GM12878 (cell line): ENCODE measurements at regions not wholly inside any gene's neighbourhood (a gene's known extent, or its start where the extent isn't known, plus 50 kb on each side); places are given as distances from the start of the nearest gene placed in this dataset.

ENCODE experiments used
- ATAC-seq: fragments of 200-7000 bp; cut with Tn5 transposase; 3 replicates; pipeline ENCODE4 v1.9.1; 2020; ENCODE audit warnings: mild to moderate bottlenecking, moderate library complexity
- BruUV-seq: library from RNA; stranded (reverse); fragments of 400-500 nt; replicated peaks from 2 replicates; lab custom pipeline; 2021; lab: Mats Ljungman, UMichigan
- CTCF ChIA-PET: fragments of 300-600 bp; sonication (Branson Sonifier 250); formaldehyde crosslinking; extraction: SDS; loops from one replicate; lab custom pipeline; 2021; ENCODE audit warnings: inconsistent platforms; lab: Yijun Ruan, JAX
- POLR2A ChIA-PET: fragments of 350-600 bp; formaldehyde crosslinking; extraction: SDS; loops from one replicate; lab custom pipeline; 2021; ENCODE audit warnings: inconsistent platforms; lab: Charles Lee
- RAD21 ChIA-PET: fragments of 300-600 bp; sonication (Branson Sonifier 250); formaldehyde crosslinking; loops from one replicate; lab custom pipeline; 2023; ENCODE audit warnings: antibody characterized with exemption; ENCODE audit not compliant: unreplicated experiment; lab: Charles Lee
- SMC1A ChIA-PET: fragments of 300-600 bp; sonication (Branson Sonifier 250); formaldehyde crosslinking; loops from one replicate; lab custom pipeline; 2023; ENCODE audit not compliant: unreplicated experiment, uncharacterized antibody; lab: Charles Lee
- DNase-seq: peaks from one replicate; pipeline ENCODE4 v3.0.0-alpha.2; 2011; ENCODE audit warnings: low read depth, low spot score
- FAIRE-seq: peaks from 3 replicates; lab custom pipeline; 2011; peaks lifted over from hg19 to GRCh38; lab: Jason Lieb, UNC
- H2AFZ ChIP-seq: 2 replicates; pipeline ENCODE4 v1.6.0; 2011; ENCODE audit warnings: low read depth, low read length, control low read depth; ENCODE audit not compliant: control insufficient read depth
- H3K27ac ChIP-seq: 2 replicates; pipeline ENCODE4 v1.5.1; 2011; ENCODE audit warnings: control low read depth; ENCODE audit not compliant: control insufficient read depth, insufficient read depth
- H3K27me3 ChIP-seq, 2 experiments: replicated peaks in 1 of 2; 2 replicates each; pipeline versions ENCODE4 v1.6.0 to v1.6.1; 2011; ENCODE audit warnings: low read length in 1 of 2; ENCODE audit not compliant: control insufficient read depth in 2 of 2, insufficient read depth in 2 of 2
- H3K36me3 ChIP-seq, 2 experiments: 2 replicates each; pipeline ENCODE4 v1.5.1; 2011; ENCODE audit warnings: low read length in 1 of 2; ENCODE audit not compliant: control insufficient read depth in 2 of 2, insufficient read depth in 2 of 2
- H3K4me1 ChIP-seq: 2 replicates; pipeline ENCODE4 v1.6.1; 2011; ENCODE audit warnings: mild to moderate bottlenecking, low read length, moderate library complexity, mixed read lengths; ENCODE audit not compliant: control insufficient read depth, insufficient read depth
- H3K4me2 ChIP-seq: 2 replicates; pipeline ENCODE4 v1.6.0; 2011; ENCODE audit warnings: control low read depth; ENCODE audit not compliant: control insufficient read depth, insufficient read depth
- H3K4me3 ChIP-seq: fragments of 200-600 bp; sonication (generic); 2 replicates; pipeline ENCODE4 v1.5.1; 2016
- H3K79me2 ChIP-seq: 2 replicates; pipeline ENCODE4 v1.6.0; 2011; ENCODE audit warnings: low read length; ENCODE audit not compliant: control insufficient read depth, insufficient read depth
- H3K9ac ChIP-seq: 2 replicates; pipeline ENCODE4 v1.8.0; 2011; ENCODE audit warnings: low read length, control low read depth, mixed read lengths; ENCODE audit not compliant: control insufficient read depth, insufficient read depth
- H3K9me3 ChIP-seq: replicated peaks from 3 replicates; pipeline ENCODE4 v1.5.1; 2011; ENCODE audit warnings: mild to moderate bottlenecking, low read length; ENCODE audit not compliant: control insufficient read depth, insufficient read depth
- H4K20me1 ChIP-seq: 2 replicates; pipeline ENCODE4 v1.6.0; 2011; ENCODE audit not compliant: control insufficient read depth, insufficient read depth
- EED ChIP-seq: sonication (generic); IDR thresholded peaks from 2 replicates; pipeline ENCODE4 v1.6.1; 2016; ENCODE audit warnings: antibody characterized with exemption, low read depth
- EZH2 ChIP-seq: IDR thresholded peaks from 2 replicates; pipeline ENCODE4 v1.6.1; 2012; ENCODE audit warnings: low read depth, mild to moderate bottlenecking, control low read depth, inconsistent platforms, low read length, borderline replicate concordance; ENCODE audit not compliant: control insufficient read depth
- IKZF2 ChIP-seq, 2 experiments: fragments of 450-650 bp; IDR thresholded peaks; 2 replicates each; pipeline ENCODE4 v1.6.1; 2017; ENCODE audit warnings: mild to moderate bottlenecking in 2 of 2, moderate library complexity in 2 of 2
- IRF4 ChIP-seq: IDR thresholded peaks from 2 replicates; pipeline ENCODE4 v1.6.1; 2011; ENCODE audit warnings: low read depth, low read length
- JUNB ChIP-seq: IDR thresholded peaks from 2 replicates; pipeline ENCODE4 v1.6.1; 2016; ENCODE audit warnings: antibody characterized with exemption, mild to moderate bottlenecking
- MEF2B ChIP-seq: fragments of 450-650 bp; IDR thresholded peaks from 2 replicates; pipeline ENCODE4 v1.6.1; 2018; ENCODE audit warnings: mild to moderate bottlenecking, moderate library complexity; ENCODE audit not compliant: partially characterized antibody, poor library complexity, severe bottlenecking
- NFYA ChIP-seq: IDR thresholded peaks from 2 replicates; pipeline ENCODE4 v1.6.1; 2011; ENCODE audit warnings: low read depth, mild to moderate bottlenecking, low read length, improper control_type of control experiment, borderline replicate concordance
- NFYB ChIP-seq: IDR thresholded peaks from 2 replicates; pipeline ENCODE4 v1.6.1; 2011; ENCODE audit warnings: low read depth, mild to moderate bottlenecking, low read length, improper control_type of control experiment, moderate library complexity; ENCODE audit not compliant: insufficient read depth
- POLR2AphosphoS2 ChIP-seq: IDR thresholded peaks from 2 replicates; pipeline ENCODE4 v1.6.1; 2011; ENCODE audit warnings: low read depth, mild to moderate bottlenecking, low read length, improper control_type of control experiment, moderate library complexity
- RBBP5 ChIP-seq: fragments of 200-600 bp; sonication (generic); conservative IDR thresholded peaks from 2 replicates; pipeline ENCODE4 v1.6.1; 2016
- RUNX3 ChIP-seq: IDR thresholded peaks from 2 replicates; pipeline ENCODE4 v1.6.1; 2012; ENCODE audit warnings: low read length, inconsistent platforms
- SIX5 ChIP-seq: IDR thresholded peaks from 2 replicates; pipeline ENCODE4 v1.6.1; 2011; ENCODE audit warnings: mild to moderate bottlenecking, low read depth, low read length, moderate library complexity; ENCODE audit not compliant: severe bottlenecking
- SMAD1 ChIP-seq: fragments of 450-650 bp; IDR thresholded peaks from 2 replicates; pipeline ENCODE4 v1.6.1; 2018; ENCODE audit warnings: mild to moderate bottlenecking, low read depth; ENCODE audit not compliant: partially characterized antibody
- SREBF2 ChIP-seq: IDR thresholded peaks from 2 replicates; pipeline ENCODE4 v1.6.1; 2012; ENCODE audit warnings: mild to moderate bottlenecking, low read length
- SUZ12 ChIP-seq: fragments of 200-600 bp; sonication (generic); IDR thresholded peaks from one replicate; pipeline ENCODE4 v1.6.1; 2018; ENCODE audit warnings: antibody characterized with exemption, mild to moderate bottlenecking; ENCODE audit not compliant: unreplicated experiment
- TCF12 ChIP-seq: IDR thresholded peaks from 2 replicates; pipeline ENCODE4 v1.6.1; 2011; ENCODE audit warnings: low read depth, mild to moderate bottlenecking, low read length
- ZNF24 ChIP-seq: fragments of 450-650 bp; IDR thresholded peaks from 2 replicates; pipeline ENCODE4 v1.6.1; 2017; ENCODE audit warnings: antibody characterized with exemption, mild to moderate bottlenecking
- WGBS: methylation state at CpG from one replicate; pipeline ENCODE4 v1.1.6; 2016; ENCODE audit warnings: low lambda C conversion rate; ENCODE audit not compliant: insufficient replicate concordance, insufficient coverage; ENCODE audit errors: missing lambda C conversion rate; 5-methylcytosine and 5-hydroxymethylcytosine counted together
- in situ Hi-C: fragments of 300-500 bp; cut with MboI; formaldehyde crosslinking; loops from 9 replicates; pipeline ENCODE4 v1.14.3; 2018; ENCODE audit warnings: mixed read lengths
- intact Hi-C: fragments of 100-400 bp; cut with micrococcal nuclease; formaldehyde crosslinking; loops from one replicate; pipeline ENCODE4 v1.14.2; 2022; ENCODE audit not compliant: unreplicated experiment
- TF ChIP-seq, protein P1 (sequence below): IDR thresholded peaks from 2 replicates; pipeline ENCODE4 v1.6.1; 2012; ENCODE audit warnings: low read depth, low read length, improper control_type of control experiment

DNA sequence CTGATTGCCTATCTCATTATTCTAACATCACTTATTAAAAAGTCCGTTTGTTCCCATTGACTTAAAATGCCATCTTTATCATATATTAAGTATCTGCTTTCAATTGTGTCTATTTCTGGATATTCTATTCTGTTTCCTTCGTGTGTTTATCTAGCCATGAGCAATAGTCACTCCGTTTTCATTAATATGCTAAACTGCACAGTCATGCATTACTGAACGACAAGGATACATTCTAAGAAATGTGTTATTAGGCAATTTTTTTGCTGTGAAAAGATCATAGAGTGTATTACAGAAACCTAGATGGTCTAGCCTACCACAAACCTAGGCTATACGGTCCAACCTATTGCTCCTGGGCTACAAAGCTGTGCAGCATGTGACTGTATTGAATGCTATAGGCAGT lies 482.9 kb downstream of the IRX1 start:
- no peaks in the 10 kb centered on the region for H3K36me3 ChIP-seq
- H3K27ac ChIP-seq = no peak overlapping the region
- no peaks in the 10 kb centered on the region for H3K4me1 ChIP-seq
- FAIRE-seq (no peak), ATAC-seq (no peak), DNase-seq (no peak)
- 17% methylated on average over 5 of the region's 5 CpGs for WGBS
- intact Hi-C loops (no loop called here), in situ Hi-C loops (no loop called here)
- no peak overlapping the region for H3K9ac ChIP-seq
- no peak overlapping the region for H3K4me2 ChIP-seq
- no peaks in the 10 kb centered on the region for H3K79me2 ChIP-seq
- ChIA-PET SMC1A (no interaction called here), RAD21 (no interaction called here), POLR2A (no interaction called here), CTCF (no interaction called here)
- H4K20me1 ChIP-seq = no peaks in the 10 kb centered on the region
- H3K4me3 ChIP-seq = no peak overlapping the region
- BruUV-seq = no TSS peak
- no peaks in the 10 kb centered on the region; the same call in 2 of the 3 replicates for H3K9me3 ChIP-seq
- TF ChIP-seq IRF4 (no peak), EED (no peak), JUNB (no peak), EZH2 (no peak), SMAD1 (no peak), SUZ12 (no peak), POLR2AphosphoS2 (no peak), MEF2B (no peak), RUNX3 (no peak), ZNF24 (no peak), RBBP5 (no peak), SIX5 (no peak), IKZF2 (IDR thresholded peaks at IDR 0.05) (no peak), NFYA (no peak), TCF12 (no peak), NFYB (no peak), SREBF2 (no peak)
- TF ChIP-seq, protein P1, sequence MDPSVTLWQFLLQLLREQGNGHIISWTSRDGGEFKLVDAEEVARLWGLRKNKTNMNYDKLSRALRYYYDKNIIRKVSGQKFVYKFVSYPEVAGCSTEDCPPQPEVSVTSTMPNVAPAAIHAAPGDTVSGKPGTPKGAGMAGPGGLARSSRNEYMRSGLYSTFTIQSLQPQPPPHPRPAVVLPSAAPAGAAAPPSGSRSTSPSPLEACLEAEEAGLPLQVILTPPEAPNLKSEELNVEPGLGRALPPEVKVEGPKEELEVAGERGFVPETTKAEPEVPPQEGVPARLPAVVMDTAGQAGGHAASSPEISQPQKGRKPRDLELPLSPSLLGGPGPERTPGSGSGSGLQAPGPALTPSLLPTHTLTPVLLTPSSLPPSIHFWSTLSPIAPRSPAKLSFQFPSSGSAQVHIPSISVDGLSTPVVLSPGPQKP = no peak
- no peak overlapping the region for H2AFZ ChIP-seq
- no peaks in the 10 kb centered on the region for H3K27me3 ChIP-seq
